B cell (primary cell): ENCODE measurements at regions not wholly inside any gene's neighbourhood (a gene's known extent, or its start where the extent isn't known, plus 50 kb on each side); places are given as distances from the start of the nearest gene placed in this dataset.

Source experiments
- ATAC-seq: fragments of 200-7000 bp; cut with Tn5 transposase; one replicate; pipeline ENCODE4 v1.10.0; 2021; ENCODE audit warnings: low read depth, mild to moderate bottlenecking, moderate number of reproducible peaks, moderate library complexity
- CTCF ChIA-PET: fragments of 350-600 bp; sonication (Branson Sonifier 250); formaldehyde crosslinking; loops from one replicate; lab custom pipeline; 2021; ENCODE audit warnings: antibody characterized with exemption, inconsistent platforms; lab: Charles Lee
- POLR2A ChIA-PET: fragments of 350-600 bp; sonication (Branson Sonifier 250); formaldehyde crosslinking; loops from one replicate; lab custom pipeline; 2021; ENCODE audit warnings: antibody characterized with exemption; lab: Charles Lee
- DNase-seq: peaks from one replicate; pipeline ENCODE4 v3.0.0; 2013
- H2AFZ ChIP-seq: 2 replicates; pipeline ENCODE4 v1.6.1; 2012; ENCODE audit warnings: mild to moderate bottlenecking, low read depth, low read length; ENCODE audit not compliant: insufficient read depth, poor library complexity, severe bottlenecking
- H3K27ac ChIP-seq, 2 donors: 1 replicate in 1 of 2; 2 replicates in 1 of 2; pipeline ENCODE4 v1.5.1; 2012 to 2013; ENCODE audit warnings: low read length in 2 of 2, mild to moderate bottlenecking in 2 of 2, moderate library complexity in 1 of 2
- H3K27me3 ChIP-seq, 4 experiments: fragments of 200-600 bp in 1 of 4; sonication (generic) in 1 of 4; replicated peaks in 1 of 4; 1 replicate in 2 of 4; 2 replicates in 2 of 4; pipeline versions ENCODE4 v1.6.1 to v1.7.0; 2013 to 2016; ENCODE audit warnings: low read length in 3 of 4, mild to moderate bottlenecking in 2 of 4, mixed read lengths in 1 of 4, moderate library complexity in 1 of 4; ENCODE audit not compliant: insufficient read depth in 4 of 4, control insufficient read depth in 3 of 4; ENCODE audit errors: control extremely low read depth in 1 of 4
- H3K36me3 ChIP-seq, 2 experiments: replicated peaks in 1 of 2; 1 replicate in 1 of 2; 2 replicates in 1 of 2; pipeline versions ENCODE4 v1.6.1 to v1.7.1; 2013; ENCODE audit warnings: low read length in 1 of 2; ENCODE audit not compliant: insufficient read depth in 2 of 2, control insufficient read depth in 1 of 2; ENCODE audit errors: control extremely low read depth in 1 of 2, extremely low read depth in 1 of 2
- H3K4me1 ChIP-seq, 2 donors: fragments of 200-600 bp in 1 of 2; sonication (generic) in 1 of 2; 1 replicate in 1 of 2; 2 replicates in 1 of 2; pipeline versions ENCODE4 v1.5.1 to v1.6.1; 2013 to 2017; ENCODE audit warnings: low read length in 2 of 2; ENCODE audit not compliant: control insufficient read depth in 2 of 2, insufficient read depth in 2 of 2
- H3K4me2 ChIP-seq: replicated peaks from 2 replicates; pipeline ENCODE3; 2012; ENCODE audit warnings: mild to moderate bottlenecking, low read depth, low read length; ENCODE audit not compliant: poor library complexity, severe bottlenecking
- H3K4me3 ChIP-seq, 5 experiments: fragments of 200-600 bp in 1 of 5; sonication (generic) in 1 of 5; 1 replicate in 3 of 5; 2 replicates in 2 of 5; pipeline versions ENCODE4 v1.5.1 to v1.7.0; 2011 to 2016; ENCODE audit warnings: low read length in 4 of 5, mild to moderate bottlenecking in 4 of 5, low read depth in 2 of 5, control low read depth in 1 of 5, moderate library complexity in 1 of 5; ENCODE audit not compliant: insufficient read depth in 1 of 5; ENCODE audit errors: control extremely low read depth in 1 of 5, extremely low read depth in 1 of 5
- H3K79me2 ChIP-seq: fragments of 200-600 bp; sonication (generic); one replicate; pipeline ENCODE4 v1.6.0; 2016; ENCODE audit warnings: low read length; ENCODE audit not compliant: control insufficient read depth, insufficient read depth
- H3K9ac ChIP-seq: fragments of 200-600 bp; sonication (generic); 2 replicates; pipeline ENCODE4 v1.6.1; 2017; ENCODE audit warnings: mild to moderate bottlenecking, low read length, moderate library complexity
- H3K9me3 ChIP-seq, 3 donors: one replicate each; pipeline versions ENCODE4 v1.6.1 to v1.7.1; 2013; ENCODE audit warnings: low read length in 2 of 3; ENCODE audit not compliant: control insufficient read depth in 2 of 3, insufficient read depth in 1 of 3; ENCODE audit errors: control extremely low read depth in 1 of 3
- H4K20me1 ChIP-seq: 2 replicates; pipeline ENCODE4 v1.6.0; 2012; ENCODE audit warnings: mild to moderate bottlenecking, low read length; ENCODE audit not compliant: insufficient read depth, control insufficient read depth, poor library complexity, severe bottlenecking
- H3K27ac Mint-ChIP-seq: one replicate; pipeline ENCODE4 v1.8.0; 2021; ENCODE audit warnings: mixed read lengths
- H3K27me3 Mint-ChIP-seq: one replicate; pipeline ENCODE4 v1.8.0; 2021; ENCODE audit warnings: mixed read lengths
- H3K4me1 Mint-ChIP-seq: one replicate; pipeline ENCODE4 v1.8.0; 2021; ENCODE audit warnings: mixed read lengths
- H3K4me3 Mint-ChIP-seq: one replicate; pipeline ENCODE4 v1.8.0; 2021; ENCODE audit warnings: mixed read lengths
- H3K9me3 Mint-ChIP-seq: one replicate; pipeline ENCODE4 v1.8.0; 2022; ENCODE audit warnings: mixed read lengths; ENCODE audit not compliant: insufficient read depth
- EZH2 ChIP-seq: IDR thresholded peaks from 2 replicates; pipeline ENCODE4 v1.6.1; 2012; ENCODE audit warnings: borderline replicate concordance, low read depth, mild to moderate bottlenecking, moderate library complexity, low read length; ENCODE audit not compliant: insufficient read depth, poor library complexity, severe bottlenecking
- WGBS: methylation state at CpG from one replicate; pipeline ENCODE4 v1.1.5; 2013; ENCODE audit warnings: missing lambda C conversion rate; ENCODE audit not compliant: insufficient coverage; 5-methylcytosine and 5-hydroxymethylcytosine counted together
- intact Hi-C: fragments of 100-400 bp; cut with micrococcal nuclease; formaldehyde crosslinking; loops from one replicate; pipeline ENCODE4 v1.10.0; 2022
- TF ChIP-seq, protein P1 (sequence below): fragments of 200-600 bp; IDR thresholded peaks from one replicate; pipeline ENCODE4 v1.8.0; 2022; ENCODE audit warnings: antibody characterized with exemption, mild to moderate bottlenecking

DNA sequence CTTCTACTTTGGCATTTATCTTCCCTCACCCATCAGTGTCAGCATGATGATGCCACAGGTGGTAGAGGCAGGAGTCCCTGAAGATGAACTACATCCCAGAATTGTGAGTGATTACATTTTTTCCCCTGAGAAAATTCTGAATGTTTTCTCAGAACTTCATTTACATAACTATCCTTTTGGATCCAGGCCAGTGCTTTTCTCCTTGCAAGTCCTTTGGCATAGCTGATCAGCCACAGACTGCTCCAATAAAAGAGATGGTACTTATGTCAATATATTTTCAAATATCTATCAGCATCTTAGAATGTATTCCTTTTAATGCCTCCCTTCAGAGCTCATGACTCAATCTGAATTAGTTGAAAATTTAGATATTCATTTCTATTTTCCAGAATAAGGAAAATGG is 135.5 kb downstream of the IQUB start:
- CTCF ChIA-PET: no interaction called here
- H3K36me3 ChIP-seq: no peaks in the 10 kb centered on the region
- H2AFZ ChIP-seq: no peak overlapping the region

DNA sequence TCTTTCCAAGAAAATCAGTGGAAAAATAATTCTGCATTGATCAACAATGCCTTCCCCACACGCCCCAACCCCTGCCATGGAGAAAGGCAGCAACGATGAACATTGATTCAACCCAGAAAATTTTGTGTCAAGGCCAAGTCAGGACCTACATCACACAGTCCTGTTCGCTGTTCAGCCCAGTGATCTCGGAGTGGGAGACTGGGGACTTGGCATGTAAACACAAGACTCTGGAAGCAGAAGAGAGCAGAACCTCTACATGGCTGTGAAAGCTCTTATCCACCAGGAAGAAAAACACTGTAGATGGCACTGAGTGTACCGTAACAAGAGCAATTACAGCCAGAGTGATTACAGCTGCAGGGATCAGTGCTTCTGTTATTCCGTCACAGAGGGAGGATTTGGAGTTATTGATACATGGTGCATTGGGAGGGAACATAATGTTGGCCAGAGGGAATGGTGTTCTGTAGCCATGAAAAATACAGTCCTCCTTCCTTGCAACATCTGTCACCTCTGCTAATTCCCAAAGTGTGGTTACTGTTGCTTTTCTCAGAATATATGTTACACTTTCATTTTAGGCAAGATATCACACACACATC is 136.6 kb downstream of the IQUB start:
- 88% methylated on average over 5 of the region's 6 CpGs for WGBS

More for the DNA sequence above, 135.5 kb downstream of the IQUB start:
- no peaks in the 10 kb centered on the region for H3K4me1 Mint-ChIP-seq
- H4K20me1 ChIP-seq: no peaks in the 10 kb centered on the region
- H3K9me3 Mint-ChIP-seq: no peaks in the 10 kb centered on the region
- intact Hi-C loops: no loop called here
- TF ChIP-seq, protein P1, sequence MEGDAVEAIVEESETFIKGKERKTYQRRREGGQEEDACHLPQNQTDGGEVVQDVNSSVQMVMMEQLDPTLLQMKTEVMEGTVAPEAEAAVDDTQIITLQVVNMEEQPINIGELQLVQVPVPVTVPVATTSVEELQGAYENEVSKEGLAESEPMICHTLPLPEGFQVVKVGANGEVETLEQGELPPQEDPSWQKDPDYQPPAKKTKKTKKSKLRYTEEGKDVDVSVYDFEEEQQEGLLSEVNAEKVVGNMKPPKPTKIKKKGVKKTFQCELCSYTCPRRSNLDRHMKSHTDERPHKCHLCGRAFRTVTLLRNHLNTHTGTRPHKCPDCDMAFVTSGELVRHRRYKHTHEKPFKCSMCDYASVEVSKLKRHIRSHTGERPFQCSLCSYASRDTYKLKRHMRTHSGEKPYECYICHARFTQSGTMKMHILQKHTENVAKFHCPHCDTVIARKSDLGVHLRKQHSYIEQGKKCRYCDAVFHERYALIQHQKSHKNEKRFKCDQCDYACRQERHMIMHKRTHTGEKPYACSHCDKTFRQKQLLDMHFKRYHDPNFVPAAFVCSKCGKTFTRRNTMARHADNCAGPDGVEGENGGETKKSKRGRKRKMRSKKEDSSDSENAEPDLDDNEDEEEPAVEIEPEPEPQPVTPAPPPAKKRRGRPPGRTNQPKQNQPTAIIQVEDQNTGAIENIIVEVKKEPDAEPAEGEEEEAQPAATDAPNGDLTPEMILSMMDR: no peak
- TF ChIP-seq EZH2: no peak
- POLR2A ChIA-PET: no interaction called here
- no peaks in the 10 kb centered on the region for H3K27me3 Mint-ChIP-seq
- H3K27ac ChIP-seq: no peak overlapping the region
- no peak overlapping the region for H3K4me3 Mint-ChIP-seq
- H3K9me3 ChIP-seq: no peaks in the 10 kb centered on the region
- ATAC-seq (no peak), DNase-seq (no peak)
- H3K4me1 ChIP-seq: no peaks in the 10 kb centered on the region
- H3K4me2 ChIP-seq: no peak overlapping the region
- H3K27ac Mint-ChIP-seq: no peak overlapping the region
- H3K4me3 ChIP-seq: no peak overlapping the region
- no peaks in the 10 kb centered on the region for H3K79me2 ChIP-seq
- no peak overlapping the region for H3K9ac ChIP-seq
- H3K27me3 ChIP-seq: no peaks in the 10 kb centered on the region

More for the DNA sequence above, 136.6 kb downstream of the IQUB start:
- DNase-seq (no peak), ATAC-seq (no peak)
- Mint-ChIP-seq H3K4me1 (no peaks in the 10 kb centered on the region), H3K27ac (no peak overlapping the region), H3K27me3 (no peaks in the 10 kb centered on the region), H3K9me3 (no peaks in the 10 kb centered on the region), H3K4me3 (no peak overlapping the region)
- Histone ChIP-seq H3K27ac (no peak overlapping the region), H3K27me3 (no peaks in the 10 kb centered on the region), H3K4me2 (no peak overlapping the region), H3K79me2 (no peaks in the 10 kb centered on the region), H2AFZ (no peak overlapping the region), H4K20me1 (no peaks in the 10 kb centered on the region), H3K36me3 (no peaks in the 10 kb centered on the region), H3K4me1 (no peaks in the 10 kb centered on the region), H3K9ac (no peak overlapping the region), H3K4me3 (no peak overlapping the region), H3K9me3 (no peaks in the 10 kb centered on the region)
- ChIA-PET CTCF (no interaction called here), POLR2A (no interaction called here)
- TF ChIP-seq EZH2: no peak
- TF ChIP-seq, protein P1: no peak
- intact Hi-C loops: no loop called here
